HG03097 (cell line): ENCODE measurements at regions not wholly inside any gene's neighbourhood (a gene's known extent, or its start where the extent isn't known, plus 50 kb on each side); places are given as distances from the start of the nearest gene placed in this dataset.
"Not testable (repeated sequence)": the region's sequence is repeated elsewhere in the genome, so short reads cannot be mapped to it uniquely, and the experiment has no call there.

Experiments used
- ATAC-seq: cut with Tn5 transposase; IDR thresholded peaks from one replicate; pipeline ENCODE4 v1.9.1; 2021; ENCODE audit not compliant: unreplicated experiment, low FRiP score

- ATAC-seq, result no peak
Observed at GRCh38 chr2:39570130-39570555, 95.6 kb upstream of the TMEM178A start.

GRCh38 chr2:39570614-39571013 lies 95.1 kb upstream of the TMEM178A start:
- no peak for ATAC-seq

- ATAC-seq, result no peak
Observed at GRCh38 chr2:39571111-39571731, 94.5 kb upstream of the TMEM178A start.

GRCh38 chr2:39573276-39573675 lies 92.4 kb upstream of the TMEM178A start:
- no peak for ATAC-seq

- ATAC-seq, result no peak
Observed at GRCh38 chr2:39581866-39582265, 83.9 kb upstream of the TMEM178A start.

GRCh38 chr2:39583213-39583612 lies 82.5 kb upstream of the TMEM178A start:
- no peak for ATAC-seq

- no peak for ATAC-seq
Observed at GRCh38 chr2:39583781-39584180, 81.9 kb upstream of the TMEM178A start.

- ATAC-seq, result no peak
Observed at GRCh38 chr2:39584283-39584965, 81.3 kb upstream of the TMEM178A start.

- ATAC-seq, result not testable (repeated sequence)
Observed at GRCh38 chr2:39585531-39585930, 80.2 kb upstream of the TMEM178A start.

- no peak for ATAC-seq
Observed at GRCh38 chr2:39587168-39587567, 78.5 kb upstream of the TMEM178A start.

- no peak for ATAC-seq
Observed at GRCh38 chr2:39587641-39588040, 78.1 kb upstream of the TMEM178A start.

- no peak for ATAC-seq
Observed at GRCh38 chr2:39593439-39594393, 72.0 kb upstream of the TMEM178A start.

- ATAC-seq, result no peak
Observed at GRCh38 chr2:39595116-39595515, 70.6 kb upstream of the TMEM178A start.

- no peak for ATAC-seq
Observed at GRCh38 chr2:39597314-39597713, 68.4 kb upstream of the TMEM178A start.

- no peak for ATAC-seq
Observed at GRCh38 chr2:39602616-39603015, 63.1 kb upstream of the TMEM178A start.

- ATAC-seq, result no peak
Observed at GRCh38 chr2:39603436-39603835, 62.3 kb upstream of the TMEM178A start.

GRCh38 chr2:39604866-39605265 lies 60.9 kb upstream of the TMEM178A start:
- ATAC-seq, result no peak

GRCh38 chr2:39606585-39606984 lies 59.1 kb upstream of the TMEM178A start:
- ATAC-seq, result no peak

GRCh38 chr2:39607538-39608262 lies 58.0 kb upstream of the TMEM178A start:
- no peak for ATAC-seq

GRCh38 chr2:39608263-39608575 lies 57.5 kb upstream of the TMEM178A start:
- no peak for ATAC-seq
